ENCODE measurements at regions not wholly inside any gene's neighbourhood (a gene's known extent, or its start where the extent isn't known, plus 50 kb on each side); places are given as distances from the start of the nearest gene placed in this dataset.

DNA sequence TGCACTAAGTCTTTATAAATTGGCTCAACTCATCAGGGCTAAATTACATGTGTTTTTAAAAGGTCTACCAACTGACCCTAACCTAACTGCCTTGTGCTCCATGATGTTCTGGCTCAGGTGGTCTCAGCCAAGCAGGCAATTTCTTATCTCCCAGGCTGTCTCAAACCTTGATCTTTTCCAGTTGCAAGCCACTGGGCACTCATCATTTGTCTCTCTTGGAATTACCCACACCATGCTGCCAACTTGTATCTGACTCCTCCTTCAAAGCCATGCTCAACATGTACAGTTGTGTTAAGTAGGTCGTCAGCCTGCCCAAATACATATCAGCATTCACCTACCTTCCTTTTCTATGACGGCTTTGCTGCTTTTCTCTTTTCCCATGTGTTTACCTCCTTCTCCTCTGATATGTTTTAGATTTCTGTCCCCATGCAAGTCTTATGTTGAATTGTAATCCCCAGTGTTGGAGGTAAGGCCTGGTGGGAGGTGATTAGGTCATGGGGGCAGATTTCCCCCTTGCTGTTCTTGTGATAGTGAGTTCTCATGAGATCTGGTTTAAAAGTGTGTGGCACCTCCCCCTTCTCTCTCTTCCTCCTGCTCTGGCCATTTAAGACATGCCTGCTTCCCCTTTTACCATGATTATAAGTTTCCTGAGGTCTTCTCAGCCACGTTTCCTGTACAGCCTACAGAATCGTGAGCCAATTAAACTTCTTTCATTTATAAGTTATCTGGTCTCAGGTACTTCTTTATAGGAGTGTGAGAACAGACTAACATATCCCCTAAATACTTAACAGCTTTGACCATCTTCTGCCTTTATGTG is 130.0 kb downstream of the ELAPOR2 start:
- DNase-seq (ENCODE audit: extremely low read depth, insufficient read length): no peak
- Histone ChIP-seq H3K4me3 (replicated peaks; ENCODE audit: low read depth, low read length) (no peak overlapping the region), H3K27me3 (replicated peaks; ENCODE audit: control insufficient read depth, insufficient read depth, low read length) (no peaks in the 10 kb centered on the region), H3K36me3 (ENCODE audit: control insufficient read depth, insufficient read depth, low read length) (no peaks in the 10 kb centered on the region)
- TF ChIP-seq, protein P1, sequence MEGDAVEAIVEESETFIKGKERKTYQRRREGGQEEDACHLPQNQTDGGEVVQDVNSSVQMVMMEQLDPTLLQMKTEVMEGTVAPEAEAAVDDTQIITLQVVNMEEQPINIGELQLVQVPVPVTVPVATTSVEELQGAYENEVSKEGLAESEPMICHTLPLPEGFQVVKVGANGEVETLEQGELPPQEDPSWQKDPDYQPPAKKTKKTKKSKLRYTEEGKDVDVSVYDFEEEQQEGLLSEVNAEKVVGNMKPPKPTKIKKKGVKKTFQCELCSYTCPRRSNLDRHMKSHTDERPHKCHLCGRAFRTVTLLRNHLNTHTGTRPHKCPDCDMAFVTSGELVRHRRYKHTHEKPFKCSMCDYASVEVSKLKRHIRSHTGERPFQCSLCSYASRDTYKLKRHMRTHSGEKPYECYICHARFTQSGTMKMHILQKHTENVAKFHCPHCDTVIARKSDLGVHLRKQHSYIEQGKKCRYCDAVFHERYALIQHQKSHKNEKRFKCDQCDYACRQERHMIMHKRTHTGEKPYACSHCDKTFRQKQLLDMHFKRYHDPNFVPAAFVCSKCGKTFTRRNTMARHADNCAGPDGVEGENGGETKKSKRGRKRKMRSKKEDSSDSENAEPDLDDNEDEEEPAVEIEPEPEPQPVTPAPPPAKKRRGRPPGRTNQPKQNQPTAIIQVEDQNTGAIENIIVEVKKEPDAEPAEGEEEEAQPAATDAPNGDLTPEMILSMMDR (IDR thresholded peaks at IDR 0.05; ENCODE audit: insufficient read depth, low read length, poor library complexity, severe bottlenecking): no peak

DNA sequence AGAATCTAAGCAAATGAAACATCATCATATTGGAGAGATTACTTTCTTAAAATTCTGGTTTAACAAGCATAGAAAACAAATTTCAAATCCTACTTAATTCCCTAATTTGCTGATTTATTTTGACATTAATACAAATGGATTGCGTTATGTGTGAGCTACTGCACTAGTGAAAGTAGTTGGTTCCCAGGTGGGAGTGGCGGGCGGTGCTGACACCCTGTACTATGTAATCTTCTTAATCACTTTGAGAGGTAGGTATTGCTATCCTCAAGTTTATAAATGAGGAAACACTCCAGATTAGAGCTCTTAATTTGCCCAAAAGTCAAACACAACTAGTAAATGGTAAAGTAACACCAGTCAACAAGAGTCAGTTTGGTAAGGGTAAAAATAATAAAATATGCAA is 131.1 kb downstream of the ELAPOR2 start:
- no peaks in the 10 kb centered on the region for H3K36me3 ChIP-seq (ENCODE audit: control insufficient read depth, insufficient read depth, low read length)
- no peak overlapping the region for H3K4me3 ChIP-seq (replicated peaks; ENCODE audit: low read depth, low read length)
- DNase-seq (ENCODE audit: extremely low read depth, insufficient read length): no peak
- TF ChIP-seq, protein P1 (IDR thresholded peaks at IDR 0.05; ENCODE audit: insufficient read depth, low read length, poor library complexity, severe bottlenecking): no peak
- H3K27me3 ChIP-seq (replicated peaks; ENCODE audit: control insufficient read depth, insufficient read depth, low read length): no peaks in the 10 kb centered on the region

DNA sequence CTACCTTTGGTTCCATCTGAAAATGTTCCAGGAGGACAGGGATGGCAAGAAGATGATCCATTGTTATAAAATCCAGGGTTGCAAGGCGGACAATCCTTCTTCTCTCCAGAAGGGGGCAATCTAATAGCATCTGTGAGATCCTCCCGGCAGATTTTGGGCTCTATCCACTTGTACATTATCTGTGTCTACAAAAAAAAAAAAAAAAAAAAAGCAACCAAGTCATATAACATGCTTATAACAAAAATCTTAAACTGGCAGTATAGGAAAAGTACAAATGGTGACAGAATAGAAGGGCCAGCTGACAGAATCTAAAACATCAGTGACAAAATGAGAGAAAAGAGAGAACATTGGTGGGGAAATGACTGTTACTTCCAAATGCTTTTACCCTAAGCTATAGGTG is 132.7 kb downstream of the ELAPOR2 start:
- no peaks in the 10 kb centered on the region for H3K27me3 ChIP-seq (replicated peaks; ENCODE audit: control insufficient read depth, insufficient read depth, low read length)
- TF ChIP-seq, protein P1 (IDR thresholded peaks at IDR 0.05; ENCODE audit: insufficient read depth, low read length, poor library complexity, severe bottlenecking): peak; percentile 74
- no peak overlapping the region for H3K4me3 ChIP-seq (replicated peaks; ENCODE audit: low read depth, low read length)
- H3K36me3 ChIP-seq (ENCODE audit: control insufficient read depth, insufficient read depth, low read length): no peaks in the 10 kb centered on the region
- no peak for DNase-seq (ENCODE audit: extremely low read depth, insufficient read length)

DNA sequence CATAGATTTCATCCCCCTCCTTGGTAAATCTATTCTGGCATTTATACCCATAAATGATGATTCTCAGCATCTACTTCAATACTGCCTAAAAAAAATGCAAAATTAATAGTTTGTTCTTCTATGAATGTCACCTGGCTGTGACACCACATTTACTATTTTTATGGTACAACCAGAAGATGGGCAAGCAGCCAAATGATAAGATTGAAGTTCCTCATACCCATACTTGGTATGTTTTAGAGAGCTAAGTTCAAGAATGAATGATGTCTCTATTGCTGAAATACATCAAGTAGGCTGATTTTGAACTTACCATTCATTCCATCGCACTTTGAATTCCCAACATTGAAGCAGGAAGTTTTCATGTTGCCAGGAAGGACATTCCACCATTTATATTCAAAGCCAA is 134.2 kb downstream of the ELAPOR2 start:
- TF ChIP-seq, protein P1 (IDR thresholded peaks at IDR 0.05; ENCODE audit: insufficient read depth, low read length, poor library complexity, severe bottlenecking): no peak

DNA sequence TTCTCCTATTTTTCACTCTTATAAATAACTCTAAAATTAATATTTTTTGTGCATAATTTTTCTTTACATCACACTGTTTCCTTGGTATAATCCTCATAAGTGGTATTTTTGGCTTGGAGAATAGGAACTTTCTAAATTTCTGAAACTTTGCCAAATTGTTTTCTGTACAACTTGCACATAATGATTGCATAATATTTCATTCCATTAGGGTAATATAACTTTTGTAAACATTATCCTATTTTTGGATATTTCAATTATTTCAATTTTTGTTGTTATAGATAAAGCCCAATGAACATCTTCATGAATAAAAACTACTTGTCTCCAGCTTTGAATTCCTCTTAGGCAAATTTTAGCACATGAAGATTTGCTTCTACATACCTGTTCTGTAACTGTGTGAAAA is 135.9 kb downstream of the ELAPOR2 start:
- TF ChIP-seq, protein P1 (IDR thresholded peaks at IDR 0.05; ENCODE audit: insufficient read depth, low read length, poor library complexity, severe bottlenecking): no peak
- DNase-seq (ENCODE audit: extremely low read depth, insufficient read length): no peak
- Histone ChIP-seq H3K36me3 (ENCODE audit: control insufficient read depth, insufficient read depth, low read length) (no peaks in the 10 kb centered on the region), H3K4me3 (replicated peaks; ENCODE audit: low read depth, low read length) (no peak overlapping the region), H3K27me3 (replicated peaks; ENCODE audit: control insufficient read depth, insufficient read depth, low read length) (no peaks in the 10 kb centered on the region)

More for the DNA sequence above, 134.2 kb downstream of the ELAPOR2 start:
- no peaks in the 10 kb centered on the region for H3K36me3 ChIP-seq (ENCODE audit: control insufficient read depth, insufficient read depth, low read length)
- H3K27me3 ChIP-seq (replicated peaks; ENCODE audit: control insufficient read depth, insufficient read depth, low read length): no peaks in the 10 kb centered on the region
- no peak for DNase-seq (ENCODE audit: extremely low read depth, insufficient read length)
- no peak overlapping the region for H3K4me3 ChIP-seq (replicated peaks; ENCODE audit: low read depth, low read length)

Data from GM06990 (cell line).